ENCODE measurements at regions not wholly inside any gene's neighbourhood (a gene's known extent, or its start where the extent isn't known, plus 50 kb on each side); places are given as distances from the start of the nearest gene placed in this dataset.
"Not testable (repeated sequence)": the region's sequence is repeated elsewhere in the genome, so short reads cannot be mapped to it uniquely, and the experiment has no call there.

DNA sequence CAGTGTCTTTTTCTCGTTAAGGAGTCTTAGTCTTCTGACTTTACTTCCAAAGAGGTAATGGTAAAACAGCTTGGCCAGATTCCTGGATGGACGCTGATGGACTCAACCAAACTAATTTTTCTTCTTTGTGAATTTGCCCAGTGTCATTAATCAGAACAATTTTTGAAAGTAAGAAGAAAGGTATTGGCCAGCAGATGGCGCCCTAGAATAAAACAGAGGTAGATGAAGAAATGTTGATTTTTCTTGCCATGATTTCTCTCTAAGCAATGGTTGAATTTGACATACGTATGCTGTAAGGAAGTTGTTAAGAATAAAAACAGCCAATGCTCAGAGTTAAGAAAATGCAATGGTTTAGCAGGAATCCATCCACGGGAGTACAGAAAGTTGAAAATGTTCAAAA, 500.0 kb downstream of the DIRAS2 start:
- no peak for DNase-seq (ENCODE audit: low read depth in 2 of 2)

DNA sequence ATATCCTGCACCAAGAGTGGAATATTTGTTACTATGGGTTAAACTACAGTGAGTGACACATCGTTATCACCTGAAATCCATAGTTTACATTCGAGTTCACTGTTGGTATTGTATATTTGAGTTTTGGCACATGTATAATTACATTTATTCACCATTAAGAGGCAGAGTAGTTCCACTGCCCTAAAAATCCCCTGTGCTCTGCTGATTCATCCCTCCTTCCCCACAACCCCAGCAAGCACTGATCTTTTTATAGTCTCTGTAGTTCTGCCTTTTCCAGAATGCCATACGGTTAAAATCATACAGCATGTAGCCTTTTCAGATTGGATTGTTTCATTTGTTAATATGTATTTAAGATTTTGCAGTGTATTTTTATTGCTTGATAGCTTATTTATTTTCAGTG, 495.2 kb downstream of the DIRAS2 start:
- DNase-seq (ENCODE audit: low read depth in 2 of 2): no peak

DNA sequence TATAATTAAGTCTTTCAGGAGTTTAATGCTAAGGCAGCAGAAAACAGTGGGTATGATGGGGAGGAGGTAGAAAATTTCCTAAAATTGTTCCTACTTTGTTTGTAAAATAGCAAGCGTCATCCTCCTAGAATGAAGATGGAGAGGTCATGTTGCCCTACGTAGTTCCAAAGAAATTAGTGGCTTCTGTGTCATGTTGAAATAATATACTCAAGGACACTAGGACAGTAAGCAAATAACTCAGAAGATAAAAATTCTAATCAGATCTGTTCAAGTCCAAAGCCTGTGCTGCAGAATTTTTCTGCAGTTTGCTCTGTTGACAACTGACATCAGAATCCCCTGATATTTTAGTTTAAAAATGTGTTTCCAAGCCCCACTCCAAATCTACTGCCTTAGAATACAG, 486.3 kb downstream of the DIRAS2 start:
- DNase-seq (ENCODE audit: low read depth in 2 of 2): no peak

DNA sequence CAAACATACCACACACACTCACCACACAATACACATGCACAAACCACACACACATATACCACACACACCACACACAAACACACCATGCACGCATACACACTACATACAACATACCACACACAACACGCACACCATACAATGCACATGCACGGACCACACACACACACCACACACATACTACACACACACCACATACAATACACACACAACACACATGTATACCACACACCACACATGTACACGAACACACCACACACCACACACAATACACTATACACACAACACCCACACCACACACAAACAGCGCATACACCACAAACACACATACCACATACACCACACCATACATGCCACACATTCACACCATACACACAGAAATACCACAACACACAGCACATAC, 480.3 kb downstream of the DIRAS2 start:
- no peak for DNase-seq (ENCODE audit: low read depth in 2 of 2)

DNA sequence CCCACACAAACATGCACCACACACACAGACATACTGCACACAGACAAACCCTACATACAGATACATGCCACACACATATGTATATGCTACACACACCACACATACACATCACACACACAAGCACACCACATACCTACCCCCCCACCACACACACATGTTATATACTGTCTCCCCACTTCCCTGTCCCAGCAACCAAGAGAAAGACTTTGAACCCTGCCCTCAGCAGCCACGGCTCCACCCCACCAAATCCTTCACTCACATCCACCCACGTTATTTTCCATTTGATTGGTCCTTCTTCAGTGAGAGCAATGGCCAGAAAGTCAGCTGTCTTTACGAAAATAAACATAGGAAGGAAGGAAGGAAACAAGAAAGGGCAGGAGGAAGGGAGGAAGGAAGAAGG, 479.8 kb downstream of the DIRAS2 start:
- DNase-seq (ENCODE audit: low read depth in 2 of 2): no peak

DNA sequence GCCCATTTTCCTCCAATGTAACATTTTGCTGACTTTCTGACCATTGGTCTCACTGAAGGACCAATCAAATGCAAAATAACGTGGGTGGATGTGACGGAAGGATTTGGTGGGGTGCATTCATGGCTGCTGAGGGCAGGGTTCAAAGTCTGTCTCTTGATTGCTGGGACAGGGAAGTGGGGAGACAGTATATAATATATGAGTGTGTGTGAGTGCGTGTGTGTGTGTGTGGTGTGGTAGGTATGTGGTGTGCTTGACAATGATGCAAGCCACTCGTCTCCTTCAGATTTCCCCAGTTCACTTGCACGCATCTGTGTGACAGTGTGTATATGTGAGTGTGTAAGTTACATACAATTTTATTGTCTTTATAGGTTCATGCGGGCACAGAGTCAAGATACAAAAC, 477.3 kb downstream of the DIRAS2 start:
- DNase-seq (ENCODE audit: low read depth in 2 of 2): no peak

DNA sequence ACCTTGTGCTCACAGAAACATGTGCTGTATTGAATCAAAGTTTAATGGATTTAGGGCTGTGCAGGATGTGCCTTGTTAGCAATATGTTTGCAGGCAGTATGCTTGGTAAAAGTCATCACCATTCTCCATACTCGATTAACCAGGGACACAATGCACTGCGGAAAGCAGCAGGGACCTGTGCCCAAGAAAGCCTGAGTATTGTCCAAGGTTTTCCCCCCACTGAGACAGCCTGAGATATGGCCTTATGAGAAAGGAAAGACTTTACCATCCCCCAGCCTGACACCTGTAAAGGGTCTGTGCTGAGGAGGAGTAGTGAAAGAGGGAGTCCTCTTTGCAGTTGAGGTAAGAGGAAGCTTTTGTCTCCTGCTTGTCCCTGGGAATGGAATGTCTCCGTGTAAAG, 476.2 kb downstream of the DIRAS2 start:
- not testable (repeated sequence) for DNase-seq (ENCODE audit: low read depth in 2 of 2)

DNA sequence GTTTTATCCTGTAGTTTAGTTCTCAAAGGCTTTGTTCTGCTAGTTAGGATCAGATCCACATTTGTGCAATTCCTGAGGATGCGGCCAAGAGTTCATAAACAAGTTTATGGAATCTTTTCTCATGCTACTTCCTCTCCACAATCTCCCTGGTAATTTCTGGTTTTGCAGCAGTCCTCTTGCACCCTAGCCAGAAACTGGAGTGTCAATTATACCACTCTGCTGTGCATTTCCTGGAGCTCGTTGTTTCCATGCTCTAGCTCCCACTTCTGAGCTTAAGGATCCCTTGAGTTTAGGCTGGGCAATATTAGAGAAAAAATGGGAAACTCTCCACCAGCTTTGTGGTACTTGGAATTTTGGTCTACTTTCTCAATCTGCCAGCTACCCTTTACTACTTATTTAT, 474.7 kb downstream of the DIRAS2 start:
- DNase-seq (ENCODE audit: low read depth in 2 of 2): no peak

DNA sequence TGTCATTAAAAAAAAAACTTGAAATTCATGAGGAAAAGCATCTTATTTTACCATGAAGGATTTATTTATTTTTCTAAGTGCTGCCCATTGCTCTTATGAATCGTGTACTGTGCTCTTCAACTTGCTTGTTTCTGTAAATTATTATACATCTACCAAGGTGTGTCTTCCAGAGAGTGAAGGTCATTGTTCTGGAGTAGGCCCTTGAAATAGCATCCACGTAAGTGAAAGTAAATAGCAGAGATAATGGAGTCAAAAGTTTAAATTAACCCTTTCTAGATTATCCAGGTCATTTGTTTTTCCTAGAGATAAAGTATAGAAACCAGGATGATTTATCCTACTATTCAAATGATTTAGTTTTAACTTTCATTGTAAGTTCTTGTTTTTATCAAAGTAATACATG, 473.1 kb downstream of the DIRAS2 start:
- DNase-seq (ENCODE audit: low read depth in 2 of 2): no peak

DNA sequence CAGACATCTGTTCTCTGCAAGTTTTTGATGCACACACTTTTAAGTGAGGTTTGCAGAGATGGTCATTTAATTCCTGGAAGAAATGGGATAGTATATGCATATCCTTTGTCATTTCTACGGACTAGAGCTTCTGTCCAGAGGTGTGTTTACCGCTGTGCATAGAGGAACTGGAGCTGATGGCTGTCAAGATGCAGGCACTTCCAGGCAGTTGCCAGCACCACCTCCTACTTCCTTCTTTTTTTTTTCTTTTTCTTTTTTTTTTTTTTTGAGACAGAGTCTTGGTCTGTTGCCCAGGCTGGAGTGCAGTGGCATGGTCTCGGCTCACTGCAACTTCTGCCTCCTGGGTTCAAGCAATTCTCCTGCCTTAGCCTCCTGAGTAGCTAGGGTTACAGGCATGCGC, 468.7 kb downstream of the DIRAS2 start:
- DNase-seq (ENCODE audit: low read depth in 2 of 2): not testable (repeated sequence)

DNA sequence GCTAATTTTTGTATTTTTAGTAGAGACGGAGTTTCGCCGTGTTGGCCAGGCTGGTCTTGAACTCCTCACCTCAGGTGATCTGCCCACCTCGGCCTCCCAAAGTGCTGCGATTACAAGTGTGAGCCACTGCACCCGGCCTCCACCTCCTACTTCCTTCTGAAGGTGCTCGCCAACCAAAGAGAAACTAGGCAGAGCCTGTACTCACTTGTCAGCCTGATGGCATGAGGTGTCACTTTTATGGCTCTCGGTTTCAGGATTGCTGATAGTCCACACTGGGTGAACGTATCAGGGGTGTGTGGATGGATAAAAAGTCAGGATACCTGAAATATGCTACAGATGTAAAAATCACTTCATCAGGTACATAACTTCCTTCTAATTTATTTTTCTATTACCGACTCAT, 468.3 kb downstream of the DIRAS2 start:
- DNase-seq (ENCODE audit: low read depth in 2 of 2): not testable (repeated sequence)

DNA sequence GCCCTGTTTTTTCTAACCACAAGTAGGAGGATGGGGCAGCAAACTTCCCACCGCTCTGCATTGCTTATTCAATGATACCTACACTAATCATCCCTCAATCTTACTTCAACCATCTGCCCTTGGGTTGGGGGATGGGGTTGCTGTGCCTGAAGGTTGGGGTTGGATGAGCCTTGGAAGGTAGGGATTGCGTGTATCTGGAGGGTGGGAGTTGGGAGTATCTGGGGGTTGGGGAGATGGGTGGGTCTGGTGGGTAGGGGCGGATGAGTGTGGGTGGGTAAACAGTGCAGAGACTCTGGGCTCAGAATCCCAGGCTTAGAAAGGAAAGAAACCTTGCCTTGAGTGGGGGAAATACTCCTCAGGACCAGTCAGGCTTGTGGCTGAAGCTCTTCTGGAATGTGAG, 467.4 kb downstream of the DIRAS2 start:
- DNase-seq (ENCODE audit: low read depth in 2 of 2): no peak

DNA sequence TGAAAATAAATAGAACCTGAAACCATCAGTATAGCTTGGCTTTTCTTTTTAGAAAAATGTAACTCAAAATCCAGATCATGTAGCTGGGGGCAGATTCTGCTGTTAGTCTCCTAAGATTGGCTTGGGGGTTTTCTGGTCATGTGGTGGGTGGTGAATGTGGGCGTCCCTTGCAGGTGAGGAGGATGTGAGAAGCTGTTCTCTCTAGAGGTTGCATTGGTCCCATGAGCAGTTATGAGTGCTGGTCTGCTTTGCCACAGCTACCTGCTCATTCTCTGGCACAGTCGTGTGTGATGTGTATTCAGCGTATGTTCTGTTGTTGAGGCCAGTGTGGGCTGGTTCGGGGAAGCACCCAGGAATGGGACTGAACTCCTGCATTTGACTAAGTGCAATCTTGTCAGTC, 466.8 kb downstream of the DIRAS2 start:
- DNase-seq (ENCODE audit: low read depth in 2 of 2): no peak

DNA sequence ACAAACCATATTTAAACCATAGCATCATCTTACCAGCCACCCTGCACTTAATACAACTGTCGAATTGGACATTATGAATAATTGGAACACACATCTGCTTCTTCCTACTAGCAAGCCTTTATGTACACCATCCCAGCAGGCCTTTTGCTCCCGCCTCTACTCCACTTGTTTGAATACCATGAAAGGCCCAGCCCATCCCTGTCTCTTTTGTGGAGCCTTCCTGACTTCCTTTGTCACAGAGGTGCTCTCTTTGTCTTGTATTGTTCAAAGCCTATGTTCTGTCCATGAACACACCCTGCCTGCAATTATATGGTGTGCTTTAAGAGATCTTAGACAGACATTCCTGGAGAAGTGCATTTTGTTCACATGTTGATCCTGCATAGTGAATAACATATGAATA, 465.7 kb downstream of the DIRAS2 start:
- no peak for DNase-seq (ENCODE audit: low read depth in 2 of 2)

DNA sequence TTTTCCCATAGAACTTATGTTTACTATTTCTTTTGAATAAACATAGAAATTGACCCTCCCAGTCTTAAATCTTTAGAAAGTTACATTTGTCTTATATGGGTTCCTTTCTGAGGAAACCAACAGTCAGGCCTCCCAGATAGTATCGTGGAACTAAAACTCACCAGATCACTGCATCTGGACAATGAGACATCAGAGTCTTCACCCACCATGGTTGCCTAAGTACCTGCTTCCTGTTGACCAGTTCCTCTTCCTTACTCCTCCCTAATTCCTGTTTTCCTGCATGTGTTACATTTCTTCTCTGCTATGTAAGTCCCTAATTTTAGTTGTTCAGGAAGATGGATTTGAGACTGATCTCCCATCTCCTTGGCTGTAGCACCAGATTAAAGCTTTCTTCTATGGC, 462.2 kb downstream of the DIRAS2 start:
- no peak for DNase-seq (ENCODE audit: low read depth in 2 of 2)

DNA sequence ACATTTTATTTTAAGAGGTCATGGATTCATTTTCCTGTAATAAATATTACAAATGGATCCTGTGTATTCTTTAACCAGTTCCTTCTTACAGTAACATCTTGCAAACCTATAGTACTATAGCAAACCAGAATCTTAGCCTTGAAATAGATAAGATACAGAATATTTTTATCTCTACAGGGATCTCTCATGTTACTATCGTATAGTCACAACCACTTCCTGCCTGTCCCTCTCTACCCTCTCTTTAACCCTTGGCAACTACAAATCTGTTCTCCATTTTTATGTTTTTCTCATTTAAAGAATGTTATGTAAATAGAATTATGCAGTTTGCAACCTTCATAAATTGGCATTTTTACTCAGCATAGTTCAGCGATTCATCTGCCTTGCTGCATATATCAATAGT, 454.0 kb downstream of the DIRAS2 start:
- DNase-seq (ENCODE audit: low read depth in 2 of 2): no peak

DNA sequence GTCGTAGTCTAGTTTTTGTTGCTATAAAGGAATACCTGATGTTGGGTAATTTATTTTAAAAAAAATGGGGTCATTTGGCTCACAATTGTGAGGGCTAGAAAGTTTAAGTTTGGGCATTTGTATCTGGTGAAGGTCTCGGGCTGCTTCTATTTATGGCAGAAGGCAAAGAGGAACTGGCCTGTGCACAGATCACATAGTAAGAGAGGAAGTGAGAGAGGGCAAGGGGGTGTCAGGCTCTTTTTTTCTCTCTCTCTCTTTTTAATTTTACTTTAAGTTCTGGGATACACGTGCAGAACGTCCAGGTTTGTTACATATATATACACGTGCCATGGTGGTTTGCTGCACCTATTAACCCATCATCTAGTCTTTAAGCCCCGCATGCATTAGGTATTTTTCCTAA, 453.3 kb downstream of the DIRAS2 start:
- DNase-seq (ENCODE audit: low read depth in 2 of 2): no peak

DNA sequence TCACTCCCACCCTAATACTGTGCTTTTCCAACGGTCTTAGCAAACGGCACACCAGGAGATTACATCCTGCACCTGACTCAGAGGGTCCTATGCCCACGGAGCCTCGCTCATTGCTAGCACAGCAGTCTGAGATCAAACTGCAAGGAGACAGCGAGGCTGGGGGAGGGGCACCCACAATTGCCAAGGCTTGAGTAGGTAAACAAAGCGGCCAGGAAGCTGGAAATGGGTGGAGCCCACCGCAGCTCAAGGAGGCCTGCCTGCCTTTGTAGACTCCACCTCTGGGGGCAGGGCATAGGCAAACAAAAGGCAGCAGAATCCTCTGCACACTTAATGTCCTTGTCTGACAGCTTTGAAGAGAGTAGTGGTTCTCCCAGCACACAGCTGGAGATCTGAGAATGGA, 450.2 kb downstream of the DIRAS2 start:
- DNase-seq (ENCODE audit: low read depth in 2 of 2): peak in 1 of 2 donors; percentile 3

DNA sequence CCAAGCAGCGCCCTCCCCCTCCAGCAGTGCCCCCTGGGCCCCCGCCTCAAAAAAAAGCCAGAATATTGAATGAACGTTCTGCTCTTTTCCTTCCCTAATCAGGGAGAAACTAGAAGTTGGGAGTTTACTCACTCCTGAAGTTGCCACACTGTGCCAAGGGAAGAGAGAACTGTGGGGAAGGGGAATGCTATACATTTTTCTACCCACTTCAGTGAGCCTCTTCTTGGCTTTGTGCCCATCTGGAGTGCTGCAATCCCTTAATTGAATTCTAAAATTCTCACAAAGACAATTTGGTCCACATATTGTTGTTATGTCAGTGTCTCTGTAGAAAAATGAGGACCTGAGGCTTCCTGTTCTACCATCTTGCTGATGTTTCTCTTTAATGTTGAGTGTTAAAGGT, 443.7 kb downstream of the DIRAS2 start:
- no peak for DNase-seq (ENCODE audit: low read depth in 2 of 2)

DNA sequence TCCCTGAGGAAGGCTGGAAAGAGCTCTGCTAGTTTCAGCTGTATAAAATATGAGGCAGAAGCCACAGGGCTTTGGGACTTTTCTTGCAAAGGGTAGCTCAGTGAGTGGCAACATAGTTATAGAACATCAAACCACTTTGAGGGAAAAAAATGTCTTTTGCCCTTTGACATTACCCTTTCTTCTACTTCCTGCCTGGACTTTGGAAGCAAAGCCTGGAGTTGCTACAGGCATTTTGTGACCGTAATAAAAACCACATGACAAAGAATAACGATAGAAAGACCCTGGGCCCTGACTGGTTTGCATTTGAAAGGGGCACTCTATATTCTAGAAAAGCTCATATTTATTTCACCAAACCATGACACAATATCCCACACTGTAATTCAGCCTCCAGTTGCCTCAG, 440.9 kb downstream of the DIRAS2 start:
- DNase-seq (ENCODE audit: low read depth in 2 of 2): no peak

DNA sequence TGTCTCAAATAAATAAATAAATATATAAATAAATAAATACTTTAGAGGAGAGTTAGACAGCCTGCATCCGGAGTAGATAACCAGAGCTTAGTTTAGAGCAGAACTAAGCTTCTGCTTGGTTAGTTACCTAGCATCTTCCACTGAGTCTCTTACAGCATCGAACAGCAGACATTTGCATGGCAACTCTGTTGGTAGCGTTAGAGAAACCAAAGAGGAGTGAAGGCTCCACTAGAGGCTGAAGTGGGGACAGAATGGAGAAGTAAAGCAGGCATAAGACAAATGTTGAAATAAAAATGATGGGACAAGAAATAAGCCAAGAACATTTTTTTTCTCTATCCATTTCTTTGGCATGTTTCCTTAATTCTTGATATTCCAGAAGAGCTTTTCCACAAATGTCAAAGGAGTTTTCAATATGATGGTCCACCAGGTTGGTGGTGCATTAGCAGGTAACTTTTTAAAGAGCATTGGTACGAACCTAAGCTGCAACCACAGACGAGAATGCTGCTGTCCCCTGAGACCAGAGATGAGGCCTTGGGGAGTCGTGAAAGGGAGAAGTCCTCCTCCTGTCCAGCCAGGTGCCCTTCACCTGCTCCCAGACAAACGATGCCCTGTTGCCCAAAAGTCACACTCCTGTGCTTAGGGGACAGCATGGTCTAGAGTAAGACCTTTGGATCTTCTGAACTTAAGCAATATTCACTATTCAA, 438.3 kb downstream of the DIRAS2 start:
- DNase-seq (ENCODE audit: low read depth in 2 of 2): no peak

DNA sequence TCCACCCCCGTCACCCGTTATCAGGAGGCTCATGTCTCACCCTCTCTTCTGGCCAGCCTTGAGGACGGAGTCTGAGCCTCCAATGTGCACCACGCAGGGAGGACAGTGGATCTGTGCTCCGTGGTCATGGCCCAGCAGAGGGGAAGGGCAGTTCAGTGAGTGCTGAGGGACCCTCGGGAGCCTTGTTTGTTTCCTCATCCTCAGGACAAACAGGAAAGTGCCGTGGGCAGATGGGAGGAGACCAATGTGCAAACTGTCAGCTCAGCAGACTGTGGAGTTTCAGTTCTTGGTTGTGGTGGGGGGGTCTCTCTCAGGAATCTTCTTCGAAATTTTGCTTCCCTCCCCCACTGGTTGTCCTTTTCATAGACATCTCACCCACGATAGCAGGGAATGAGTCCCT, 429.6 kb downstream of the DIRAS2 start:
- DNase-seq (ENCODE audit: low read depth in 2 of 2): not testable (repeated sequence)

DNA sequence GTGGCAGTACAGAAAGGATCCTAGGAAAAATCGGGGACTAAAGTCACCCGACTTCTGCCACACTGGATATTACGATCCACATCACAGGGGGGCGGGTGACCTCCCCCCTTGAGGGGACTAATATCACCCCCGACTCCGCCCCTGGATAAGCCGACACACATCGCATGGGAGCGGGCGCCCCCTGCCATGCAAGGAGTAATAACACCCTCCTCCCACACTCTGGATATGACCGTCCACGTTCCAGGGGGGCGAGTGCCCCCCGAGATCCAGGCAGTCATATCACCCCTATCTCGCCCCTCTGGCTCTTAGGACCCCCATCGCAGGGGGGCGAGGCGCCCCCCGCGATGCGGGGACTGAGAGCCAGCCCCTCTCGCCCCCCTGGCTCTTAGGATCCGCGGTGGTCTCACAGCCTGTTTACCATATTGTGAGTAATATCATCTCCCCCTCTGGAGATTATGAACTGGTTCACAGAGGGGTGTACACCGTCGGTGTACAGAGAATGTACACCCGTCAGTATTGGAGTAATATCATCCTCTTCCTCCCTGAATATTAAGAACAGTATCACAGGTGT, 423.0 kb downstream of the DIRAS2 start:
- DNase-seq (ENCODE audit: low read depth in 2 of 2): peak in 1 of 2 donors; percentile 15

DNA sequence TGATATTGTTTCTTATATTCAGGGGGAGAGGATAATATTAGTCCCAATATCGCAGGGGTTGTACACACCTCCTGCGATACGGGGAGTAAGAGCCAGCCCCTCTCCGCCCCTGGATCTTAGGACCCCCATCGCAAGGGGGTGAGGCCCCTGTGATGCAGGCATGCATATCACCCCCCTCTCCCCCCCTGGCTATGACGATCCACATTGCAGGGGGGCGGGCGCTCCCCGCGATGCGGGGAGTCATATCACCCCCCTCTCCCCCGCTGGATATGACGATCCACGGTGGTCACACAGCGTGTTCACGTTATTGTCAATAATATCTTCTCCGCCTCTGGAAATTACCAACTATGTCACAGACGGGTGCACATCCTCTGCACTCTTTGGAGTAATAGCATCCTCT, 420.7 kb downstream of the DIRAS2 start:
- not testable (repeated sequence) for DNase-seq (ENCODE audit: low read depth in 2 of 2)
